ENCODE measurements at regions not wholly inside any gene's neighbourhood (a gene's known extent, or its start where the extent isn't known, plus 50 kb on each side); places are given as distances from the start of the nearest gene placed in this dataset.

DNA sequence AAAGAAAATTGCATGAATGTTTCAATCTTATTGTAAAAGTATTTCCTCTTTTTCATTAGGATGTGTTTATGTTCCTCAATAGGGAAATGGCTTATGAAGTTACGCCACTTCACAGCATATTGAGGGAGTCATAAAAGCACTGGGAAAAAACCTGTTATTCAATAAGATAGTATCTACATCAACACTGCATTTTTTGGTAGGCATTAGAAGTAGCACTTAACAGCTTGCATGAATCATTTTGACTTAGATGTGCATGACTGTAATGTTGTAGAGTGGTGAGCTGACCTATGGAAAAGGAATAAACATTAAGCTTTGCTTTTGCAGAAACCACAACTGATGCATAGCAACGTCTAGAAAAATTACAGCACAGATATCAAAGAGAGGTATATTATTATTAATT, 111.2 kb upstream of the GRXCR1 start:
- TF ChIP-seq POLR2A (IDR thresholded peaks at IDR 0.05; ENCODE audit: borderline replicate concordance, extremely low read depth, insufficient read depth, insufficient read length) (no peak), EZH2 (IDR thresholded peaks at IDR 0.05) (no peak), POLR2AphosphoS5 (IDR thresholded peaks at IDR 0.05; ENCODE audit: low read depth, low read length) (no peak), ELF1 (IDR thresholded peaks at IDR 0.05; ENCODE audit: borderline replicate concordance, low read depth) (no peak), SIN3A (IDR thresholded peaks at IDR 0.05; ENCODE audit: low read depth) (no peak), CBX3 (IDR thresholded peaks at IDR 0.05; ENCODE audit: low read depth) (no peak)
- TF ChIP-seq, protein P1, sequence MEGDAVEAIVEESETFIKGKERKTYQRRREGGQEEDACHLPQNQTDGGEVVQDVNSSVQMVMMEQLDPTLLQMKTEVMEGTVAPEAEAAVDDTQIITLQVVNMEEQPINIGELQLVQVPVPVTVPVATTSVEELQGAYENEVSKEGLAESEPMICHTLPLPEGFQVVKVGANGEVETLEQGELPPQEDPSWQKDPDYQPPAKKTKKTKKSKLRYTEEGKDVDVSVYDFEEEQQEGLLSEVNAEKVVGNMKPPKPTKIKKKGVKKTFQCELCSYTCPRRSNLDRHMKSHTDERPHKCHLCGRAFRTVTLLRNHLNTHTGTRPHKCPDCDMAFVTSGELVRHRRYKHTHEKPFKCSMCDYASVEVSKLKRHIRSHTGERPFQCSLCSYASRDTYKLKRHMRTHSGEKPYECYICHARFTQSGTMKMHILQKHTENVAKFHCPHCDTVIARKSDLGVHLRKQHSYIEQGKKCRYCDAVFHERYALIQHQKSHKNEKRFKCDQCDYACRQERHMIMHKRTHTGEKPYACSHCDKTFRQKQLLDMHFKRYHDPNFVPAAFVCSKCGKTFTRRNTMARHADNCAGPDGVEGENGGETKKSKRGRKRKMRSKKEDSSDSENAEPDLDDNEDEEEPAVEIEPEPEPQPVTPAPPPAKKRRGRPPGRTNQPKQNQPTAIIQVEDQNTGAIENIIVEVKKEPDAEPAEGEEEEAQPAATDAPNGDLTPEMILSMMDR (IDR thresholded peaks at IDR 0.05 in 2 of 3, conservative IDR thresholded peaks at IDR 0.05 in 1 of 3; ENCODE audit: borderline replicate concordance in 1 of 3, insufficient read depth in 1 of 3, low read depth in 2 of 3, low read length in 2 of 3) = no peak
- TF ChIP-seq, protein P2, sequence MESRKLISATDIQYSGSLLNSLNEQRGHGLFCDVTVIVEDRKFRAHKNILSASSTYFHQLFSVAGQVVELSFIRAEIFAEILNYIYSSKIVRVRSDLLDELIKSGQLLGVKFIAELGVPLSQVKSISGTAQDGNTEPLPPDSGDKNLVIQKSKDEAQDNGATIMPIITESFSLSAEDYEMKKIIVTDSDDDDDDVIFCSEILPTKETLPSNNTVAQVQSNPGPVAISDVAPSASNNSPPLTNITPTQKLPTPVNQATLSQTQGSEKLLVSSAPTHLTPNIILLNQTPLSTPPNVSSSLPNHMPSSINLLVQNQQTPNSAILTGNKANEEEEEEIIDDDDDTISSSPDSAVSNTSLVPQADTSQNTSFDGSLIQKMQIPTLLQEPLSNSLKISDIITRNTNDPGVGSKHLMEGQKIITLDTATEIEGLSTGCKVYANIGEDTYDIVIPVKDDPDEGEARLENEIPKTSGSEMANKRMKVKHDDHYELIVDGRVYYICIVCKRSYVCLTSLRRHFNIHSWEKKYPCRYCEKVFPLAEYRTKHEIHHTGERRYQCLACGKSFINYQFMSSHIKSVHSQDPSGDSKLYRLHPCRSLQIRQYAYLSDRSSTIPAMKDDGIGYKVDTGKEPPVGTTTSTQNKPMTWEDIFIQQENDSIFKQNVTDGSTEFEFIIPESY (IDR thresholded peaks at IDR 0.05; ENCODE audit: extremely low read depth, insufficient replicate concordance, low read length) = no peak
